H1 (cell line): ENCODE measurements at regions not wholly inside any gene's neighbourhood (a gene's known extent, or its start where the extent isn't known, plus 50 kb on each side); places are given as distances from the start of the nearest gene placed in this dataset.

Source experiments
- CTCF ChIA-PET: fragments of 300-600 bp; sonication (Branson Sonifier 250); formaldehyde crosslinking; loops from one replicate; lab custom pipeline; 2021; ENCODE audit not compliant: partially characterized antibody; lab: Charles Lee
- POLR2A ChIA-PET: fragments of 300-600 bp; sonication (Branson Sonifier 250); formaldehyde crosslinking; loops from one replicate; lab custom pipeline; 2021; ENCODE audit warnings: inconsistent platforms; ENCODE audit not compliant: partially characterized antibody; lab: Charles Lee
- DNase-seq, 2 experiments: peaks; one replicate each; pipeline versions ENCODE4 v3.0.0 to v3.0.0-alpha.2; 2010 to 2022; ENCODE audit warnings: low spot score in 2 of 2, low read depth in 1 of 2, mixed read lengths in 1 of 2
- FAIRE-seq: peaks from 2 replicates; lab custom pipeline; 2011; peaks lifted over from hg19 to GRCh38; lab: Jason Lieb, UNC
- H2AFZ ChIP-seq: 2 replicates; pipeline ENCODE4 v1.8.1; 2012; ENCODE audit warnings: low read length, inconsistent platforms
- H2AK5ac ChIP-seq: 2 replicates; pipeline ENCODE4 v1.6.1; 2013; ENCODE audit warnings: low read depth, low read length
- H2BK120ac ChIP-seq: replicated peaks from 2 replicates; pipeline ENCODE3; 2013; ENCODE audit warnings: low read depth, low read length, inconsistent platforms
- H2BK12ac ChIP-seq: 2 replicates; pipeline ENCODE4 v1.6.1; 2013; ENCODE audit warnings: low read depth, low read length
- H2BK15ac ChIP-seq: 2 replicates; pipeline ENCODE4 v1.6.1; 2013; ENCODE audit warnings: low read length
- H2BK20ac ChIP-seq: 2 replicates; pipeline ENCODE4 v1.6.1; 2013; ENCODE audit warnings: low read length
- H2BK5ac ChIP-seq: 2 replicates; pipeline ENCODE4 v1.6.1; 2013; ENCODE audit warnings: low read depth, low read length
- H3K14ac ChIP-seq: 2 replicates; pipeline ENCODE4 v1.6.1; 2013; ENCODE audit warnings: inconsistent platforms; ENCODE audit not compliant: insufficient read length
- H3K18ac ChIP-seq: 2 replicates; pipeline ENCODE4 v1.6.1; 2013; ENCODE audit warnings: low read length; ENCODE audit errors: extremely low read depth
- H3K23ac ChIP-seq: 2 replicates; pipeline ENCODE4 v1.6.1; 2013; ENCODE audit warnings: inconsistent platforms; ENCODE audit not compliant: insufficient read length
- H3K23me2 ChIP-seq: 2 replicates; pipeline ENCODE4 v1.6.1; 2013; ENCODE audit warnings: low read depth, low read length
- H3K27ac ChIP-seq: 2 replicates; pipeline ENCODE4 v1.6.1; 2011; ENCODE audit warnings: low read depth, low read length, inconsistent platforms
- H3K27me3 ChIP-seq, 4 experiments: replicated peaks in 1 of 4; 1 replicate in 1 of 4; 2 replicates in 3 of 4; pipeline versions ENCODE4 v1.6.1 to v1.8.1; 2011 to 2013; ENCODE audit warnings: low read length in 3 of 4, mild to moderate bottlenecking in 3 of 4, inconsistent platforms in 2 of 4, mixed read lengths in 2 of 4, moderate library complexity in 1 of 4; ENCODE audit not compliant: control insufficient read depth in 3 of 4, insufficient read depth in 3 of 4; ENCODE audit errors: extremely low read depth in 1 of 4
- H3K36me3 ChIP-seq, 4 experiments: 2 replicates each; pipeline versions ENCODE4 v1.6.1 to v1.8.1; 2011 to 2013; ENCODE audit warnings: mild to moderate bottlenecking in 4 of 4, low read length in 3 of 4, moderate library complexity in 2 of 4, control low read depth in 1 of 4, inconsistent platforms in 1 of 4; ENCODE audit not compliant: insufficient read depth in 4 of 4, control insufficient read depth in 2 of 4
- H3K4ac ChIP-seq: replicated peaks from 2 replicates; pipeline ENCODE3; 2013; ENCODE audit warnings: low read length, low read depth, mixed read lengths, inconsistent platforms; ENCODE audit not compliant: insufficient read length
- H3K4me1 ChIP-seq, 4 experiments: replicated peaks in 1 of 4; 1 replicate in 1 of 4; 2 replicates in 3 of 4; pipeline versions ENCODE4 v1.6.1 to v1.8.1; 2011 to 2013; ENCODE audit warnings: low read length in 3 of 4, inconsistent platforms in 2 of 4, mixed read lengths in 1 of 4; ENCODE audit not compliant: insufficient read depth in 4 of 4, control insufficient read depth in 3 of 4
- H3K4me2 ChIP-seq, 2 experiments: 2 replicates each; pipeline versions ENCODE4 v1.6.1 to v1.8.1; 2011 to 2013; ENCODE audit warnings: low read depth in 2 of 2, low read length in 2 of 2, control low read depth in 1 of 2, inconsistent platforms in 1 of 2, mild to moderate bottlenecking in 1 of 2; ENCODE audit not compliant: insufficient read depth in 1 of 2
- H3K4me3 ChIP-seq, 4 experiments: fragments of 200-600, 300-600 bp in 1 of 4; sonication (generic), shearing (Covaris generic), sonication (Bioruptor Twin) in 1 of 4; 2 replicates each; pipeline versions ENCODE4 v1.5.1 to v1.8.1; 2011 to 2016; ENCODE audit warnings: low read length in 4 of 4, low read depth in 3 of 4, control low read depth in 2 of 4, inconsistent platforms in 2 of 4, mild to moderate bottlenecking in 2 of 4, mixed read lengths in 1 of 4, moderate library complexity in 1 of 4; ENCODE audit not compliant: insufficient read depth in 2 of 4; ENCODE audit errors: extremely low read depth in 1 of 4
- H3K56ac ChIP-seq: replicated peaks from 2 replicates; pipeline ENCODE3; 2013; ENCODE audit warnings: low read depth, mild to moderate bottlenecking, mixed read lengths, low read length, inconsistent platforms; ENCODE audit not compliant: insufficient read length
- H3K79me1 ChIP-seq: 2 replicates; pipeline ENCODE4 v1.6.1; 2013; ENCODE audit warnings: low read depth, low read length, control low read depth
- H3K79me2 ChIP-seq, 2 experiments: 2 replicates each; pipeline versions ENCODE4 v1.6.1 to v1.8.1; 2012 to 2013; ENCODE audit warnings: low read length in 2 of 2, mild to moderate bottlenecking in 2 of 2, inconsistent platforms in 1 of 2; ENCODE audit not compliant: insufficient read depth in 2 of 2, control insufficient read depth in 1 of 2
- H3K9ac ChIP-seq, 4 experiments: replicated peaks in 1 of 4; 1 replicate in 1 of 4; 2 replicates in 3 of 4; pipeline versions ENCODE4 v1.6.1 to v1.8.1; 2011 to 2013; ENCODE audit warnings: low read depth in 3 of 4, low read length in 3 of 4, control low read depth in 2 of 4, mild to moderate bottlenecking in 2 of 4, moderate library complexity in 2 of 4, inconsistent platforms in 1 of 4; ENCODE audit errors: extremely low read depth in 1 of 4
- H3K9me3 ChIP-seq, 2 experiments: 2 replicates each; pipeline versions ENCODE4 v1.6.1 to v1.8.1; 2012 to 2013; ENCODE audit warnings: mild to moderate bottlenecking in 2 of 2, moderate library complexity in 2 of 2, control low read depth in 1 of 2, inconsistent platforms in 1 of 2, low read depth in 1 of 2, low read length in 1 of 2, mixed read lengths in 1 of 2; ENCODE audit not compliant: insufficient read depth in 2 of 2
- H4K20me1 ChIP-seq, 2 experiments: replicated peaks in 1 of 2; 2 replicates each; pipeline versions ENCODE3 to v1.8.1; 2011 to 2013; ENCODE audit warnings: inconsistent platforms in 2 of 2, low read length in 2 of 2, mild to moderate bottlenecking in 1 of 2; ENCODE audit not compliant: insufficient read depth in 2 of 2, control insufficient read depth in 1 of 2
- H4K5ac ChIP-seq: 2 replicates; pipeline ENCODE4 v1.6.1; 2013; ENCODE audit warnings: low read length, low read depth, mixed read lengths, inconsistent platforms; ENCODE audit not compliant: insufficient read length
- H4K8ac ChIP-seq: 2 replicates; pipeline ENCODE4 v1.8.0; 2013; ENCODE audit warnings: mild to moderate bottlenecking, moderate library complexity, low read length, inconsistent platforms; ENCODE audit not compliant: insufficient read depth; ENCODE audit errors: extremely low read depth
- H4K91ac ChIP-seq: replicated peaks from 2 replicates; pipeline ENCODE3; 2013; ENCODE audit warnings: low read length, mixed read lengths, inconsistent platforms; ENCODE audit not compliant: insufficient read length
- CBX8 ChIP-seq: fragments of 300-800, 300-1000 bp; sonication (generic); IDR thresholded peaks from 2 replicates; pipeline ENCODE4 v1.7.1; 2016; ENCODE audit warnings: low read depth, low read length, borderline replicate concordance
- EZH2 ChIP-seq: fragments of 200-600 bp; sonication (generic); IDR thresholded peaks from 2 replicates; pipeline ENCODE4 v1.7.1; 2012; ENCODE audit warnings: low read depth, mild to moderate bottlenecking, moderate library complexity, low read length, inconsistent platforms; ENCODE audit not compliant: severe bottlenecking
- FOSL1 ChIP-seq: IDR thresholded peaks from 2 replicates; pipeline ENCODE4 v1.6.1; 2011; ENCODE audit warnings: mild to moderate bottlenecking, low read depth, low read length, moderate library complexity; ENCODE audit not compliant: insufficient read depth
- GTF2F1 ChIP-seq: IDR thresholded peaks from 2 replicates; pipeline ENCODE4 v1.6.1; 2012; ENCODE audit warnings: low read depth, low read length, improper control_type of control experiment, borderline replicate concordance
- HDAC2 ChIP-seq, 2 experiments: fragments of 300-600 bp in 1 of 2; sonication (generic) in 1 of 2; IDR thresholded peaks; 2 replicates each; pipeline ENCODE4 v1.6.1; 2011 to 2012; ENCODE audit warnings: low read depth in 2 of 2, low read length in 2 of 2, mild to moderate bottlenecking in 2 of 2, moderate library complexity in 2 of 2, borderline replicate concordance in 1 of 2, inconsistent platforms in 1 of 2
- HDAC6 ChIP-seq: IDR thresholded peaks from one replicate; pipeline ENCODE4 v1.7.1; 2012; ENCODE audit warnings: low read depth, mild to moderate bottlenecking, inconsistent platforms, low read length, moderate library complexity
- KDM1A ChIP-seq: fragments of 200-600, 300-600 bp; sonication (generic); IDR thresholded peaks from 2 replicates; pipeline ENCODE4 v1.7.1; 2016; ENCODE audit warnings: mild to moderate bottlenecking, low read length, borderline replicate concordance
- KDM4A ChIP-seq: IDR thresholded peaks from one replicate; pipeline ENCODE4 v1.7.1; 2012; ENCODE audit warnings: low read depth, mild to moderate bottlenecking, moderate library complexity, low read length, inconsistent platforms; ENCODE audit not compliant: severe bottlenecking
- MAFK ChIP-seq: IDR thresholded peaks from 2 replicates; pipeline ENCODE4 v1.6.1; 2012; ENCODE audit warnings: low read depth, mild to moderate bottlenecking, improper control_type of control experiment, low read length
- POLR2AphosphoS5 ChIP-seq: IDR thresholded peaks from 2 replicates; pipeline ENCODE4 v1.6.1; 2011; ENCODE audit warnings: low read depth, low read length
- POU5F1 ChIP-seq: IDR thresholded peaks from 2 replicates; pipeline ENCODE4 v1.6.1; 2011; ENCODE audit warnings: low read depth, mild to moderate bottlenecking, low read length, moderate library complexity
- RAD21 ChIP-seq, 2 experiments: IDR thresholded peaks in 1 of 2; conservative IDR thresholded peaks in 1 of 2; 2 replicates each; pipeline ENCODE4 v1.6.1; 2011; ENCODE audit warnings: low read depth in 2 of 2, low read length in 2 of 2, improper control_type of control experiment in 1 of 2, inconsistent platforms in 1 of 2, mild to moderate bottlenecking in 1 of 2, moderate library complexity in 1 of 2
- SUZ12 ChIP-seq: fragments of 200-600 bp; sonication (generic); IDR thresholded peaks from 2 replicates; pipeline ENCODE4 v1.6.1; 2012; ENCODE audit warnings: mild to moderate bottlenecking, inconsistent platforms, low read length, moderate library complexity, mixed read lengths
- ZNF274 ChIP-seq: IDR thresholded peaks from 2 replicates; pipeline ENCODE4 v1.7.0; 2012; ENCODE audit warnings: low read length, borderline replicate concordance; ENCODE audit errors: extremely low read depth
- WGBS, 2 experiments: shearing (Covaris generic) in 1 of 2; methylation state at CpG; one replicate each; pipeline versions ENCODE4 v1.1.6 to v1.1.7; 2013 to 2015; ENCODE audit warnings: low lambda C conversion rate in 2 of 2, mixed read lengths in 2 of 2, inconsistent platforms in 1 of 2, low coverage in 1 of 2, missing lambda C conversion rate in 1 of 2; ENCODE audit not compliant: insufficient replicate concordance in 2 of 2, insufficient coverage in 1 of 2, insufficient read length in 1 of 2; ENCODE audit errors: extremely low coverage in 1 of 2, missing lambda C conversion rate in 1 of 2; 5-methylcytosine and 5-hydroxymethylcytosine counted together

DNA sequence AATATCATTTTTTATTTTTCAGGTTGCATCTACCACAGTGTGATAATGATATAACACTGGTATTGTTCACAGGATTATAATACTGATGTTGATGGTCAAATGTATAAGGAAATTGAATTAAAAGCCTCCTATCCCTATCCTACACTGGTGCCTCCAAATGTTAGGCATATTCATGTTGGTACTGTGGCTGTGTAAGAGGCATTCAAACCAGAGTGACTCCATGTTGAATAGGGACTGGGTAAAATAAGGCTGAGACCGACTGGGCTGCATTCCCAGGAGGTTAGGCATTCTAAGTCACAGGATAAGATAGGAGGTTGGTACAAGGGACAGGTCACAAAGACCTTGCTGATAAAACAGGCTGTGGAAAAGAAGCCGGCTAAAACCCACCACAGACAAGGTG, 68.9 kb upstream of the RNU6-1 start:
- Histone ChIP-seq H3K14ac (no peak overlapping the region), H2BK120ac (no peak overlapping the region), H2BK12ac (no peak overlapping the region), H3K23me2 (no peaks in the 10 kb centered on the region), H2BK20ac (no peak overlapping the region), H3K4ac (no peak overlapping the region), H3K9ac (no peak overlapping the region), H4K5ac (no peak overlapping the region), H2BK15ac (no peak overlapping the region), H3K27me3 (no peaks in the 10 kb centered on the region), H3K36me3 (peaks cover 0 to 6% (median 0%) of the 10 kb centered on the region in 4 experiments; a peak in 2 of 8 replicates), H4K91ac (no peak overlapping the region), H3K56ac (no peak overlapping the region), H4K8ac (no peak overlapping the region), H3K23ac (no peak overlapping the region), H2BK5ac (no peak overlapping the region), H3K4me3 (no peak overlapping the region), H2AK5ac (no peak overlapping the region), H3K9me3 (peaks cover 11 to 15% of the 10 kb centered on the region in 2 experiments), H2AFZ (no peak overlapping the region), H3K4me1 (no peaks in the 10 kb centered on the region), H3K79me1 (no peaks in the 10 kb centered on the region), H3K18ac (no peak overlapping the region), H3K27ac (no peak overlapping the region), H3K4me2 (no peak overlapping the region), H3K79me2 (no peaks in the 10 kb centered on the region), H4K20me1 (no peaks in the 10 kb centered on the region)
- FAIRE-seq (no peak), DNase-seq (no peak)
- CTCF ChIA-PET = interaction anchor here (0.7 to 1.9 kb wide), 2 partner anchors 60 to 246 kb away, joined by 3 to 9 read pairs; no protein-coding TSS in a partner anchor
- POLR2A ChIA-PET = no interaction called here
- 88% methylated on average over 2 of the region's 2 CpGs; no CpG with 5 or more reads in 1 of the 2 experiments for WGBS, 2 experiments
- TF ChIP-seq KDM1A (no peak), CBX8 (no peak), POLR2AphosphoS5 (no peak), FOSL1 (no peak), SUZ12 (no peak), MAFK (no peak), EZH2 (no peak), KDM4A (no peak), RAD21 (IDR thresholded peaks at IDR 0.05 in 1 of 2, conservative IDR thresholded peaks at IDR 0.05 in 1 of 2; ENCODE audit: low read depth in 2 of 2, low read length in 2 of 2) (no peak), HDAC2 (IDR thresholded peaks at IDR 0.05; ENCODE audit: borderline replicate concordance in 1 of 2, low read depth in 2 of 2, low read length in 2 of 2) (no peak), GTF2F1 (no peak), HDAC6 (no peak), ZNF274 (no peak), POU5F1 (no peak)
